Ishikawa (cell line): ENCODE measurements at regions not wholly inside any gene's neighbourhood (a gene's known extent, or its start where the extent isn't known, plus 50 kb on each side); places are given as distances from the start of the nearest gene placed in this dataset.

Experiments used
- CREB1 ChIP-seq: IDR thresholded peaks from 2 replicates; pipeline ENCODE4 v1.6.1; 2012; ENCODE audit warnings: low read depth
- EP300 ChIP-seq: IDR thresholded peaks from 2 replicates; pipeline ENCODE4 v1.6.1; 2012; ENCODE audit warnings: borderline replicate concordance
- RAD21 ChIP-seq: IDR thresholded peaks from 2 replicates; pipeline ENCODE4 v1.6.1; 2012; ENCODE audit warnings: low read depth
- TAF1 ChIP-seq: IDR thresholded peaks from 2 replicates; pipeline ENCODE4 v1.6.1; 2012; ENCODE audit warnings: low read depth, mild to moderate bottlenecking

- TF ChIP-seq TAF1 (no peak), EP300 (no peak), CREB1 (no peak), RAD21 (no peak)
Measured at GRCh38 chr4:100083289-100083688, 107.0 kb downstream of the DDIT4L start.
